ENCODE measurements at regions not wholly inside any gene's neighbourhood (a gene's known extent, or its start where the extent isn't known, plus 50 kb on each side); places are given as distances from the start of the nearest gene placed in this dataset.

GRCh38 chr17:62913991-62914570, 52.0 kb upstream of the TANC2 start:
- Mint-ChIP-seq H3K9me3 (peaks cover 5% of the 10 kb centered on the region), H3K36me3 (no peaks in the 10 kb centered on the region), H3K4me3 (no peak overlapping the region), H3K4me1 (ENCODE audit: unreplicated experiment) (peaks cover 14% of the 10 kb centered on the region), H3K27ac (no peak overlapping the region), H3K27me3 (no peaks in the 10 kb centered on the region)
- no peak for DNase-seq (ENCODE audit: extremely low spot score, unreplicated experiment)
- no peak for TF ChIP-seq CTCF (conservative IDR thresholded peaks at IDR 0.05)

- H3K4me3 Mint-ChIP-seq = no peak overlapping the region
- DNase-seq (ENCODE audit: extremely low spot score, unreplicated experiment) = no peak
- no peaks in the 10 kb centered on the region for H3K36me3 Mint-ChIP-seq
- no peaks in the 10 kb centered on the region for H3K27me3 Mint-ChIP-seq
- no peak overlapping the region for H3K27ac Mint-ChIP-seq
- TF ChIP-seq CTCF (conservative IDR thresholded peaks at IDR 0.05) = no peak
- H3K4me1 Mint-ChIP-seq (ENCODE audit: unreplicated experiment) = peaks cover 12% of the 10 kb centered on the region
- H3K9me3 Mint-ChIP-seq = peaks cover 5% of the 10 kb centered on the region
Measured at GRCh38 chr17:62912363-62912762, 53.7 kb upstream of the TANC2 start.

DNA sequence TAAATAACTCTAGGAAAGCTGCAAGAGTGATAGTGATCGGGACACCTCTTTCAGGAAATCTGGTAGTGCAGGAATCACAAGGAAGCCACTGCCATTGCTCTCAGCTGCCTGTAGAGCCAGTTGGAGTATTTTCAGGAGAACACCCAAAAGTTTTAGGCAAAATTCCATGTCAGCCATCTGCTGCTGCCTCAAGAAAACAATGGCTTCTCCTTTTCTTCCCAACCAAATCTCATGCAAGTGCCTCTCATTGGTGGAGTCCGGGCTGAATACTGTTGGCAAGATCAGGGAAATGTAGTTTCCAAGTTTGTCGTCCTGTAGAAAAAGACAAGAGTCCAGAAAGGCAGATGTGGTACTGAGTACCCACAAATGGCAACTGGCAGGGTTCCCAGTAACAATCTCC, 54.9 kb upstream of the TANC2 start:
- Mint-ChIP-seq H3K36me3 (no peaks in the 10 kb centered on the region), H3K27me3 (no peaks in the 10 kb centered on the region), H3K4me3 (no peak overlapping the region), H3K4me1 (ENCODE audit: unreplicated experiment) (no peaks in the 10 kb centered on the region), H3K9me3 (peaks cover 5% of the 10 kb centered on the region), H3K27ac (no peak overlapping the region)
- no peak for TF ChIP-seq CTCF (conservative IDR thresholded peaks at IDR 0.05)
- DNase-seq (ENCODE audit: extremely low spot score, unreplicated experiment) = no peak

- H3K9me3 Mint-ChIP-seq = peaks cover 5% of the 10 kb centered on the region
- no peak for DNase-seq (ENCODE audit: extremely low spot score, unreplicated experiment)
- TF ChIP-seq CTCF (conservative IDR thresholded peaks at IDR 0.05) = no peak
- H3K4me1 Mint-ChIP-seq (ENCODE audit: unreplicated experiment) = no peaks in the 10 kb centered on the region
- no peaks in the 10 kb centered on the region for H3K27me3 Mint-ChIP-seq
- H3K36me3 Mint-ChIP-seq = no peaks in the 10 kb centered on the region
- no peak overlapping the region for H3K4me3 Mint-ChIP-seq
- H3K27ac Mint-ChIP-seq = no peak overlapping the region
Measured at GRCh38 chr17:62910277-62910676, 55.8 kb upstream of the TANC2 start.

- Mint-ChIP-seq H3K9me3 (peaks cover 5% of the 10 kb centered on the region), H3K27ac (no peak overlapping the region), H3K4me3 (no peak overlapping the region), H3K4me1 (ENCODE audit: unreplicated experiment) (no peaks in the 10 kb centered on the region), H3K27me3 (no peaks in the 10 kb centered on the region), H3K36me3 (no peaks in the 10 kb centered on the region)
- no peak for DNase-seq (ENCODE audit: extremely low spot score, unreplicated experiment)
- no peak for TF ChIP-seq CTCF (conservative IDR thresholded peaks at IDR 0.05)
Measured at GRCh38 chr17:62907961-62908360, 58.1 kb upstream of the TANC2 start.

- no peaks in the 10 kb centered on the region for H3K27me3 Mint-ChIP-seq
- H3K27ac Mint-ChIP-seq = no peak overlapping the region
- H3K9me3 Mint-ChIP-seq = no peaks in the 10 kb centered on the region
- H3K4me1 Mint-ChIP-seq (ENCODE audit: unreplicated experiment) = no peaks in the 10 kb centered on the region
- no peak for DNase-seq (ENCODE audit: extremely low spot score, unreplicated experiment)
- H3K4me3 Mint-ChIP-seq = no peak overlapping the region
- TF ChIP-seq CTCF (conservative IDR thresholded peaks at IDR 0.05) = no peak
- no peaks in the 10 kb centered on the region for H3K36me3 Mint-ChIP-seq
Measured at GRCh38 chr17:62906881-62907280, 59.2 kb upstream of the TANC2 start.

All from type B pancreatic cell (in vitro differentiated cells).